KG1 (cell line): ENCODE measurements at regions not wholly inside any gene's neighbourhood (a gene's known extent, or its start where the extent isn't known, plus 50 kb on each side); places are given as distances from the start of the nearest gene placed in this dataset.
"Not testable (repeated sequence)": the region's sequence is repeated elsewhere in the genome, so short reads cannot be mapped to it uniquely, and the experiment has no call there.

Experiments used
- DNase-seq: peaks from one replicate; lab custom pipeline; 2025; lab: John Stamatoyannopoulos, UW

DNA sequence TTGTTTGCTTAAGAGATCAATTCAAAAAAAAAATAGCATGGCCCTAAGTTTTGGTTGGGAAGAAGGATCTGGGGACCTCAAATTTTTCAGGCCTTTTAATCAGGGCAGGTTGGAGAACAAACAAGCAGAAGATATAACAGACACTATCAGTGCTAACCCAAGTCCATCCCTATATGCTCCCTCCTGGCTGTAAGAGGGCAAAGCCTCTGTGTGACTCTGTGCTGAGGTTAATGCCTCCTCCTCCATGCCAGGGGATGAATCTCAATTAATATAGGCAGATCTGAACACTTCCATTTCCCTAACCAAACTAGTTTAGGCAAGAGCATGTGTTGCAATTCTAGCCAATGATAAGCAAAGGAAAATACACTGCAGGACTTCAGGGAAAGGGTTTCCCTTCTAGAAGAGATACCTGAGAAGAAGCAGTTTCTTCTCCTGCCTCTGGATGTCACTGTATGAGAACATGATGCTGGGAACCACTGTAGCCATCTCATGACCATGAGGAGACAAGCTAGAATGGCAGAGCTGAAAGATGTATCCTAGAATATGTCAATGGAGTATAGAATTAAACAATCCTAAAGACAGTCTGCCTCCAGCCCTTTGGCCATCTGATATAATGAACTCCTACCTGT lies 76.0 kb downstream of the CHD9NB start:
- DNase-seq: no peak

DNA sequence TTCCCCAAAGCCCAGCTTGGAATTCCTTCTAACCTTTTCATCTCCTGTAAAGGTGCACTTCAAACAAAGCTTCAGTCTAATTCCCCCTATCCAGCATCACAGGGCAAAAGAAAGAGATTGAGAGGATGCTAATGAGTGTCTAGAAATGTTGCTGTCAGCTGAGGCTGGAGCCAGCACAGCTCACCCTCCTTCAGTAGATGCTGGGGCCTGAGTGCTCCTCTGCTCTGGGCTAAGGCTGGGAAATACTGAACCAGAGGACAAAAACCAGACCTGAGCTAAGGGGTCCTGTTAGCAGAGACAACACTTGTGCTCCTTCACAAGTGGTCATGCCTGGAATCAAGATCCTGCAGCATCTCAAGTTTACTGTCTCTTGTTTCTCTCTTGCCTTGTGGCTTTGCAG lies 85.0 kb downstream of the CHD9NB start:
- DNase-seq: no peak

DNA sequence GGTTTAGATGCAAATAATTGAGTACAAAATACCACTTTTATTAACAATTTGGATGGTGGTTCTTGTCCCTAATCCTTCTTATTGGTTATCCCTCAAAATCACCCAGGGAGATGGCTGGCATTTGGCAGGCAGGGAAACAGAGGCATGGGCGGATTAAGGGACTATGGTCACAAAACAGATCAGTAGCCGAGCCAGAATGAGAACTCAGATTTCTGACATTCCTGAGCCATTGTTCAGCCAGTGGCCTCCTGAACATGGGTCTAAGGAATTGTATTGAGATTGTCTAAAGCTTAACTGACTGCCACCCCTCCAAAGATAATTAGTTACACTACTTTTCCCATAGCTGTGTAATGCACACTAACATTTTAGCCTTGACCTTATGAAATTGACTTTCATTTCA lies 88.4 kb downstream of the CHD9NB start:
- DNase-seq: no peak

DNA sequence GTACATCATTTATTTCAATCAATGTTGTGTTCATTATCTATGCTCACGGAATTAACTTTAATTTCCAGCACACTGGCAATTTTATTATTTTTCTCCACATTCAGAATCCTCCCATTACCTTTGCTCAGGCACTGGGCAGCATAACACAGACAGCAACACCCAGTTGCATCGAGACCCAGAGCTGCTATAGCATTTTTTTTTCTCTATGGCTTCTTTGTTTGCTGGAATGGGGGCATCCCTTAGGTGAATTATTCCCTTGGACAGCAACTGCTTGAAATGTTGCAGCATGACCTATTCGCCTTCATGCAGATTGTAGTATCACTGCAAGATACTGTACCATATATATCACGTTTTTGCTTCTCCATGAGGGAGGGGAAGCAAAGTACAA lies 88.8 kb downstream of the CHD9NB start:
- no peak for DNase-seq

DNA sequence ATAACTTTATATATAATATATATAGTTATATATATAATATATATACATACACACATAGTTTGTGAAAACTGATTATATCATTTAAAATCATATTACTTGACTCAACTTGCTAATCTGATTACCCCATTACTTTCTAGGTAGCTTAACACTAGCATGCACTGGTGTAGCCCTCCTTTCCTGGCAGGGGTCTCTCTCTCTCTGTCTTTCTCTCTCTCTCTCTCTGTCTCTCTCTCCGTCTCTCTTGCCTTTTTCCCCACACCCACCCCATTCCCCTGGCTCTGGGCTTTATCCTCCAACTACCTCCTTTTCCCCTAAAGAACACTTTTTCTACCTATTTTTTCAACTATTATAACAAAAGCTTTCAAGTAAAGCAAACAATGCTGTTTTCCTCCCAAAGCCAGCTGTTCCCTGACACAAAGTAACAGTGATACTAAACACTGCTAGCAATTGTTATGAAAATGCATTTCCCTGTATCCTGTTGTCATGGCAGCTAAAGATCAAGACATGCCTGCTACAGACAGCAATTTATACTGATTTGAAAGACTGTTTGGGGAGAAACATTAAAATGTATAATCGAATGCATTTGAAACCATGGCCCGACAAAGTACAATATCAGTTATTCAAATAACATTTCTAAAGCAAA lies 89.4 kb downstream of the CHD9NB start:
- DNase-seq: no peak

DNA sequence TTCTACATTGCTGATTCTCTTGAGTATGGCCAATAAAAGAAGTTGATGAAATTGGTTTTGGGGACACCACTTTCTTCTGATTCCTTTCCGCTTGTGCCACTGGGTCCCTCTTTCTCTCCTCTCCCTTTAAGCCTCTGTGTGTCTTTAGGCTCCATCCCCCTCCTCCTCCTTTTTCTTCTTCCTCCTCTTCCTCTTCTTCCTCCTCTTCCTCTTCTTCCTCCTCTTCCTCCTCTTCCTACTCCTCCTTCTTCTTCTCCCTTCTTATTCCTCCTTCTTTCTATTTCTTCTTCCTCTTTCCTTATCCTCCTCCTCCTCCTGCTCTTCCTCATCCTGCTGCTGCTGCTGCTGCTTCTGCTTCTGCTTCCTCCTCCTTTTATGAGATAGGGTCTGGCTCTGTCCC lies 93.7 kb downstream of the CHD9NB start:
- DNase-seq: no peak

DNA sequence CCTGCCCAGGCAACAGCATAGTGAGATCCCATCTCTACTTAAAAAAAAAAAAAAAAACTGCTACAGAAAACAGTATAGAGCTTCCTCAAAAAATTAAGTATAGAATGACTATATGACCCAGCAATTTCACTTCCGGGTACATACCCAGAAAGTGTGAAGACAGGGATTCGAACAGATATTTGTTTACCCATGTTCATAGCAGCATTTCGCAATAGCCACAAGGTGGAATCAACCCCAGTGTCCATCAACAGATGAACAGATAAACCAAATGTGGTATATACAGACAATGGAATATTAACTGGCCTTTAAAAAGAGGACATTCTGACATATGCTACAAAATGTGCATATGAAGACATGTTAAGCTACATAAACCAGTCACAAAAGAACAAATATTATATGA lies 95.5 kb downstream of the CHD9NB start:
- DNase-seq: no peak

DNA sequence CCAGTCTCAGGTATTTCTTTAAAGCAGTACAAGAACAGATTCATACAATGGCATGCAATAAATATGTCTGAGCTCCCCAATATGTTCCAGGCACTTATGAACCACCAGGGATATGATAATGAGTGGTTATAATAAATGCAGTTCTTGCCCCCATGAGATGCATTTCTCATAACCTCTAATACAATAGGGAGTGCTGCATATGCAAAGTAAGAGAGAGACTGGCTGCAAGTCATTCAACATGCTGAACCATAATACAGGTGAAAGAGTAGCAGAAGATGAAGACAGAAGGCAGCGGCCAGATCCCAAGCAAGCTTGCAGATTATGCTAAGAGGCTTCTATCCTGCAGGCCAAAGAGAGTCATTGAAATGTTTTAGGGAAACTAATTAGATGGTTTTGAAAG lies 96.7 kb downstream of the CHD9NB start:
- DNase-seq: no peak

DNA sequence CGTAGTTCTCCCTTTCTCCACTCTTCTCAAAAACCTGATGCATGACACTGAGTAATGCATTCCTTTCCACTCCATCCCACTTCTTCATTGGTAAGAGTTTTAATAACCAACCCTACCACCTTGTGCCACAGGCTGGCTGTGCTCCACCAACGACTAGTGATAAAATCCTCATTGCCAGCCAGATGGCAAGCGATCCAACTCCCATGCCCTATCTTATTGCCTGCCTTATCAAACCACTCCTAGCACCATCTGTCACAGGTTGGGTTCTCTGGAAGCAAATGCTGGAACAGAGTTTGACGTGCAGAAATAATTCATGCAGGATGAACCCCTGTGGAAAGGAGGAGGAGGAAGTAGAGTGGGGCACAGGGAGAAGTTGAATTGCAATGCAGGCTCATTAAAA lies 99.5 kb downstream of the CHD9NB start:
- DNase-seq: no peak

DNA sequence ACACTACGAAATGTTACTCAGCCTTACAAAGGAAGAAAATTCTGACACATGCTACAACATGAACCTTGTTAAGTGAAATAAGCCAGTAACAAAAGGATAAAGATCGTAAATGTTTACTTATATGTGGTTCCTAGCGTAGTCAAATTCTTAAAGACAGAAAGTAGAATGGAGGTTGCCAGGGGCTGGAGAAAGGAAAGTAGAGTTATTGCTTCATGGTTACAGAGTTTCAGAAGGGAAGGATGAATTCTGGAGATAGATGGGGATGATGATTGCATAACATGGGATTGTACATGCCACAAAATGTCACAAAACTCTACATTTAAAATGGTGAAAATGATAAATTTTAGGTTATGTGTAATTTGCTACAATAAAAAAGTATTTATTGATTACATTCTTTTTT lies 103.8 kb downstream of the CHD9NB start:
- no peak for DNase-seq

DNA sequence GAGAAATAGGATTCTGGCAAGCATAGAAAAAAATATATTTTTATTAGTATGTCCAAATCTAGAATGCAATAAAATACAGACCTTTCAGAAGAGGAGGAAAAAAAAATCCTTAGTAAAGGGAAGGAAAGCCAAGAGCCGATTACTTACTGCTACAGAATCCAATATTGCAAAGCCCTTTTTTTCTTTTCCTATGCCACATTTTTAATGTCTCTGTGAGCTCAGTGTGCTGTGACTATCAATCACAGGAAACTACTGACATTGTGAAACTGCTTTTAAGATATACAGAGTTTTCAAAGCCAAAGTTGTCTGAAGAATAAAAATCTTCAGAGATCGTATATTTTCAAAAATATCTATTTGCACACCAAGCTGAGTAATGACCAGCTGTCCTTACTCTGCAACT lies 120.4 kb downstream of the CHD9NB start:
- DNase-seq: no peak

DNA sequence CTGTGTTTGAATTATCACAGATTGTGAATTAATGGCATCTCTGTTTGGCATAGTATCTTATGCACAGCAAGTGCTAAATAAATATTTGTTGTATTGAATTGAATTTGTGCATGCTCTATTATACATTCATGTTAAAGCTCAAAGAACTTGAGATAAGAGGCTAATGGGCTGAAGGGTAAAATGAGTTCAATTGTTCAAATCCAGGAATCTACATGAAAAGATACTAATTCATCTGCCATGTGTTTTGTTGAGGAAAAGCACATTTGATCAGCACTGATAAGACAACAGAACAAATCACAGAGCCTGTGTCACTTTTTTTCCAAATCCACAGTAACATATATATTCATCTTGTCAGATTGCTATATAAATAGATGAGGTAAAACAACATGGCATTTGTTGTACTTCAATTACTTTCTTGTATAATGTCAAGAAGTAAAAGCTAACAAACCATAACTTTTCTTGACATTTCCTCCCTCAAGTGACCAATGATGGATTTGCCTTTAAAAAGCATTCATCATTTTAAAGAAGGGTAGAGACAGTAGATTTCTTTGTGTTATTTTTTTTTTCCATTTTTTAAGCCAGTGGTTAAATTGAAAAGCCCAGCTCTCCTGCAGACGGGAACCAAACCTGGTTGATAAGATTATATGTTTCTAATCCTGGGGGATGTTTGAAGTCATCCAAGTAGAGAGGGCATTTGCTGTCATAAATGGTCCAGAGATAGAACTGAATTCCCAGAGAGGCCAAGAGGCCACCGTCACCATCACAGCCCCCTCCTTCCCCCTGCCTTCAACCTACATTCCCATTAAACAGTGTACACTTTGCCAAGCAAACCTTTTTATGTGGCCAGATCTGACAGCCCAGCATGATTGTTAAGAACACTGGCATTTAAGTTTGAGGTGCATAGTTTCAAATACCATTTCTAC lies 123.0 kb downstream of the CHD9NB start:
- DNase-seq: no peak

DNA sequence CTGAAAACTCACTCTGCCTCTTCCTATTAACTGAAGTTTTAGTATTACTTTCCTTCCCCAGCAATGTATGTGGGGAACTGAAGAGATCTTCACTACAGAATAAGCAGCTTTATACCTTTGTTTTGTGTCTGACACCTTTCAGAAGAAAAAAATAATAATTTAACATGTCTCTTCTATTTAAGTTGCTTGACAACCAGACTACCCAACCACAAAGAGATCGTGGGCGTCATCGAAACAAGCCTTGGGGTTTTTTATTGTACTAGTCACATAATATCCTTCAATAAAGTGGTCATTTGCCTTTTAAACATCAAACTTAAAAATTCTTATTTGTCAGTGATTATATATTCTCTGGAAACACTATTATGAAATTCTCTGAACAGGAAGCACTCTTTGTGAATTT lies 123.7 kb downstream of the CHD9NB start:
- DNase-seq: no peak

DNA sequence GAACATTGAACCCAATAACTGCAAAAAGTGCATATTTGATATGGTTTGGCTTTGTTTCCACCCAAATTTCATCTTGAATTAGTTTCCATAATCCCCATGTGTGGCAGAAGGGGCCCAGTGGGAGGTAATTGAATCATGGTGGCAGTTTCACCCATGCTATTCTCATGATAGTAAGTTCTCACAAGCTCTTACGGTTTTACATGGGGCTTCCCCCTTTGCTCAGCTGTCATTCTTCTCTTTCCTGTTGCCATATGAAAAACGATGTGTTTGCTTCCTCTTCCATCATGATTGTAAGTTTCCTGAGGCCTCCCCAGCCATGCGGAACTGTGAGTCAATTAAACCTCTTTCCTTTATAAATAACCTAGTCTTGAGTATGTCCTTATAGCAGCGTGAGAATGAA lies 127.6 kb downstream of the CHD9NB start:
- DNase-seq: no peak

DNA sequence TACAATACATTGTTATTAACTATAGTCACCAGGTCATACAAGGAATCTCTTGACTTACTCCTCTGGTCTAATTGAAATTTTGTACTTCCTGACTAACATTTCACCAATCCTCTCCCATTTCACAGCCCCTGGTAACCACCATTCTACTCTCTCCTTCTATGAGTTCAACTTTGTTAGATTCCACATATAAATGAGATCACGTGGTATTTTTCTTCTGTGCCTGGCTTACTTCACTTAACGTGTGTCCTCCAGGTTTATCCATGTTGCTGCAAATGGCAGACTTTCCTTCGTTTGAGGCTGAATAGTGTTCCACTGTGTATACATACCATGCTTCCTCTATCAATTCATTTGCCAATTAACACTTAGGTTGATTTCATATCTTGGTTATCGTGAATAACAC lies 128.5 kb downstream of the CHD9NB start:
- no peak for DNase-seq

DNA sequence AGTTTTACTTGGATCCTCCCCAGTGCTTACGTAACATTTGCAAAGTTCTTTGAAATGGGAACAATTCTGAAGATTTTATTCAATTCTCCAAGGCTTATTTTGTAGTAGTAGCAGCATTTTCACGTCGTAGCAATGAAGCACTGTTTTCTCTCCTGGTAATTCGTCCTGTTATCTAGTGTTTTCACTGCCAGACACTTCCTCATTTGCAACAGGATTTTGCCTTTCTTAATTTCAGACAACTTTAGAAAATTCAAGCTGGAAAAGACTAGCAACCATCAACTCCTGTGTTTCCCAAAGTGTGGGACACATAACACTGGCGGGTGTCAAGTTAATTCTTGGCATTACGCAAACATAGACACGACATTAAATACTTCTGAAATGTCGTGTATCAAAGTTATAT lies 131.6 kb downstream of the CHD9NB start:
- no peak for DNase-seq

DNA sequence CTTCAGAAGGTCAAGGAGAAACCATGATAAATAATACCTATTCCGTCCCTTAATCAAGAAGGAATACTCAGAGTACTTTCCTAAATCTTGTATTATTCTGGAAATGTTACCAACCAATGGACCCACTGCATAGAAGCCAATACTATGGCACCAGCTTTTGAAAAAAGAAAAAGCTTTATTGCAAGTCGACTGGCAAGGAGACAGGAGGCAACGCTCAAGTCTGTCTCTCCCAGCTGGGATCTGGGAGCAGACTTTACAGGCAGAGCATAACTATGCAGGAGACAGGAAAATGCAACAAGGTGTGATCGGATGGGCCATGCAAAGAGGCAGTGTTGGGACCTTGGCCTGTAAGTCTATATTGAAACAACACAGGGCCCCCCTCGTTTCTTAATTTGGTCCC lies 132.4 kb downstream of the CHD9NB start:
- DNase-seq: no peak

DNA sequence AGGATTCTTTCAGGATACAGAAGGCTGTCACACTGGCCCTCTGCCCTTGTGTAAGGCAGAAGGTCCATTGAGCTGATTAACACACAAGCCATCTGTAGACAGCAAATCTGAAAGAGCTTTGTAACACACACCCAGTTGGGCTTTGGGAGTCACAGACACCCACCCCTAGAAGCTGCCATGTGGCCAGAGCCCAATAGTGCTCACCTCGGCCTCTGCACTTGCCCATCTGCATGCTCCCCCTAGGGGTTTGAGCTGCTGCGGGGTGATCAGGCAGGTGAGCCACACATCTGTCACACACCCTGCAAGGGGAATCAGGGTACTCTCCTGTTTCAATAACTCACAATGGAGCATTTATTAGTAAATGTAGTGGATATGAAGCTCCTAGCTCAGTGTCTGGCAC lies 138.3 kb downstream of the CHD9NB start:
- no peak for DNase-seq

DNA sequence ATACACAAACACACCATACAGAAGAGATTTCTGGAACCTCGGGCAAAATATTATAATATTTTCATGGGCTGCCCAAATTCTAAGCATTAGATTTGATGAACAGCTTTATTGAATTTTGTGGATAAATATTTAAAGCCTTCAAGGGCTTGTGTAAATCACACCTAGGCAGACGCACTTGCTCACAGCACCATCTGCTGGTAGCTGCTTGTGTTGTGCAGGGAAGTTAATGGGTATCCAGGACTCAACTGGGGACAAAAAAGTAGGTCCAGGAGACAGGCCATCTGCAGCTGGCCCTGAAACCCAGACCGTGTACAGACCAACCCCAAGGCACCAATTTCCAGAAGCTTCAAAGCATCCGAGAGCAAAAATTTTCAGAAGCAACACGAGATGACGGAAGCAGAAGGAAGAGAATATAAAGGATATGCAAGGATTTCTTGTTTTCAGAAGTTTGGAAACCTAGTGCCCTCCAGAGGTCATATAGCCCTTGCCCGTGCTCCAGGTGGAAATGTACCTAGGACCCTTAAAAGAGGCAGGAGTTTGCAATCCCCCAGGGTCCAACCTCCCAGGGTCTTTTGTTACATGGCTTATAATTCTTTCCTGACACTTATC lies 140.0 kb downstream of the CHD9NB start:
- DNase-seq: peak; percentile 7

DNA sequence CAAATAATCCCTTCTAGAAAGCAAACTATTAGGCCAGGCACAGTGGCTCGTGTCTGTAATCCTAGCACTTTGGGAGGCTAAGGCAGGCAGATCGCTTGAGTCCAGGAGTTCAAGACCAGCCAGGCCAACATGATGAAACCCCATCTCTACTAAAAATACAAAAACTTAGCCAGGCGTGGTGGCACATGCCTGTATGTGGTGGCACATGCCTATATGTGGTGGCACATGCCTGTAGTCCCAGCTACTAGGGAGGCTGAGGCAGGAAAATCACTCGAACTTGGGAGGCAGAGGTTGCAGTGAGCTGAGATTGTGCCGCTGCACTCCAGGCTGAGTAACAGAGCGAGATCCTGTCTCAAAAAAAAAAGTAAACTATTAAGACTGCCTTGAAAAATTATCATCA lies 144.6 kb downstream of the CHD9NB start:
- not testable (repeated sequence) for DNase-seq

DNA sequence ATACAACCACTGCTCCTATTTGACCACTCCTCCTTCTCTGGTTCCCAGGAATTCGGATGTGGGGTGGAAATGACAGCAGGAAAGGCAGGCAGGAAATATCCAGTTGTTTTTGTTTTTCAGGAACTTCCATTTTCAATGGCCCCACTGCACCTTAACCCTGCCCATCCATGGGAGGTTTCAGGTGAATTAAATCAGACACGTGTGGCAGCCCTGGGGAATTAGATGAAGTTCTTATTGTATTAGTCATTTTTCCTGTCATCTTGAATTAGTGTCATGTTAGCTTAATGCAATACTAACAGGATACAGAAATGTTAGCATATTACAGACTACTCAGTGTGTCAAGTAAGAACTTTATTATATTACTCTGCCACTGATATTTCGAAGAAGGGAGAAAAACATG lies 146.4 kb downstream of the CHD9NB start:
- DNase-seq: no peak

DNA sequence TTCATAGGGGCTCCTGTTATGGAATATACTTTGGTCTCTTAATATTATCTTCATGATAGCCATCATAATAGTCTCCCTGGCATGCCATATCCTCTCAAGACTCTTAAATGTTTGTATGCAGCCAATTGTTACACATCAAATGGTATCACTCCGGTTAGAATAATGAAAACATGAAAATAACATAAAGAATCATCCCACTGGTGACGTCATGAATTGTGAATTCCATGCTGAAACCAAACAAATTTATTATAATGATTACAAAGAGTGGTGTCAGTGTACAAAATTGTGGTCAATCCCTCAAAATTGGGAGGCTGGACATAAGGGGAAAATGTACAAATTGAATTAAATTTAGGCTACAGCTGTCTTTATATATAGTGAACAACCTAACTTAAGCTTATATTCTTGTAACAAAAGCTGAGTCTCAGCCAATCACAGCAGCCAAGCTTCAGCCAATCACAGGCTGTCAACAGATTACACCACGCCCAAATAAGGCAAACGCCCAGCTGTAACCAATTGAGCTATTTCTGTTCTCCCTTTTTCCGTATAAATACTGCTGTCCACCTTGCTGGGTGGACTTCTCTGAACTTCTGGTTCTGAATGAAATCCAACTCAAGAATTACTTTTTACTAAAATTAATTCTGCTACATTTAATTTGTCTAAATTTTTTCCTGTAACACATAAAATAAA lies 156.1 kb downstream of the CHD9NB start:
- no peak for DNase-seq
